ENCODE measurements at regions not wholly inside any gene's neighbourhood (a gene's known extent, or its start where the extent isn't known, plus 50 kb on each side); places are given as distances from the start of the nearest gene placed in this dataset.

- DNase-seq: no peak
Observed at GRCh38 chr17:34113089-34113488, 142.0 kb upstream of the CCL2 start.

- DNase-seq: no peak
Observed at GRCh38 chr17:34114174-34114573, 140.9 kb upstream of the CCL2 start.

- no peak for DNase-seq
Observed at GRCh38 chr17:34116306-34116705, 138.8 kb upstream of the CCL2 start.

- DNase-seq: no peak
Observed at GRCh38 chr17:34117332-34117731, 137.8 kb upstream of the CCL2 start.

- no peak for DNase-seq
Observed at GRCh38 chr17:34117811-34118210, 137.3 kb upstream of the CCL2 start.

GRCh38 chr17:34118564-34118963 lies 136.5 kb upstream of the CCL2 start:
- no peak for DNase-seq

- DNase-seq: no peak
Observed at GRCh38 chr17:34121311-34121710, 133.8 kb upstream of the CCL2 start.

GRCh38 chr17:34122515-34122914 lies 132.6 kb upstream of the CCL2 start:
- no peak for DNase-seq

- DNase-seq: no peak
Observed at GRCh38 chr17:34125010-34125409, 130.1 kb upstream of the CCL2 start.

GRCh38 chr17:34125921-34126320 lies 129.2 kb upstream of the CCL2 start:
- no peak for DNase-seq

- DNase-seq: no peak
Observed at GRCh38 chr17:34126496-34126895, 128.6 kb upstream of the CCL2 start.

GRCh38 chr17:34126965-34127364 lies 128.1 kb upstream of the CCL2 start:
- no peak for DNase-seq

- DNase-seq: no peak
Observed at GRCh38 chr17:34130544-34130943, 124.5 kb upstream of the CCL2 start.

GRCh38 chr17:34131386-34131785 lies 123.7 kb upstream of the CCL2 start:
- DNase-seq: no peak

GRCh38 chr17:34133350-34133749 lies 121.7 kb upstream of the CCL2 start:
- no peak for DNase-seq

GRCh38 chr17:34135841-34136240 lies 119.2 kb upstream of the CCL2 start:
- DNase-seq: no peak

GRCh38 chr17:34140006-34140405 lies 115.1 kb upstream of the CCL2 start:
- DNase-seq: no peak

- no peak for DNase-seq
Observed at GRCh38 chr17:34141590-34141989, 113.5 kb upstream of the CCL2 start.

- DNase-seq: no peak
Observed at GRCh38 chr17:34143430-34143829, 111.7 kb upstream of the CCL2 start.

- DNase-seq: no peak
Observed at GRCh38 chr17:34146440-34147043, 108.5 kb upstream of the CCL2 start.

- DNase-seq: no peak
Observed at GRCh38 chr17:34151102-34151501, 104.0 kb upstream of the CCL2 start.

GRCh38 chr17:34153991-34154390 lies 101.1 kb upstream of the CCL2 start:
- no peak for DNase-seq

- no peak for DNase-seq
Observed at GRCh38 chr17:34154961-34155730, 99.9 kb upstream of the CCL2 start.

GRCh38 chr17:34155947-34156346 lies 99.1 kb upstream of the CCL2 start:
- DNase-seq: no peak

GRCh38 chr17:34156401-34156740 lies 98.7 kb upstream of the CCL2 start:
- DNase-seq: no peak

Measured in GOT3 (cell line).